LHCN-M2 (cell line): ENCODE measurements at regions not wholly inside any gene's neighbourhood (a gene's known extent, or its start where the extent isn't known, plus 50 kb on each side); places are given as distances from the start of the nearest gene placed in this dataset.
"Not testable (repeated sequence)": the region's sequence is repeated elsewhere in the genome, so short reads cannot be mapped to it uniquely, and the experiment has no call there.

Experiments used
- DNase-seq: peaks from one replicate; pipeline ENCODE4 v3.0.0-alpha.2; 2012; ENCODE audit warnings: low read depth

- no peak for DNase-seq
Observed at GRCh38 chr2:83388804-83389203, 1070.3 kb downstream of the SUCLG1 start.

- no peak for DNase-seq
Observed at GRCh38 chr2:83386549-83386948, 1072.5 kb downstream of the SUCLG1 start.

- DNase-seq, result no peak
Observed at GRCh38 chr2:83378921-83379320, 1080.2 kb downstream of the SUCLG1 start.

DNA sequence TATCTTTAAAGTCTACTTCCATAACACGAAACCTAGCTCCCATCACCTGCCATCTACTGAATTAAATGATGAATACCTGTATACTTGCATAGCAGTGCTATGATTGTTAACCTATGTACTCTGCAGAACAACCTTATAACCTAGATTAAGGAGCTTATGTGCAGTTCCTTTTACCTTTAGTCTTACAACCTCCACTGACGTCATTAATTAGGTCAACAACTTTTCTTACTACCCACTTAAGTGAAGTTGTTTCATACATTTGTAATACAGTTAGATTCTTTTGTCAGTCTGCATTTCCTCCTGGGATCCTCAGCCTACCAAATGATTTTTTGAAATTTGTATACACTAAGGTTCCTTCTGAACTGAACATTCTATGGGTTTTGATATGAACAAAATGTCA, 1082.3 kb downstream of the SUCLG1 start:
- no peak for DNase-seq

DNA sequence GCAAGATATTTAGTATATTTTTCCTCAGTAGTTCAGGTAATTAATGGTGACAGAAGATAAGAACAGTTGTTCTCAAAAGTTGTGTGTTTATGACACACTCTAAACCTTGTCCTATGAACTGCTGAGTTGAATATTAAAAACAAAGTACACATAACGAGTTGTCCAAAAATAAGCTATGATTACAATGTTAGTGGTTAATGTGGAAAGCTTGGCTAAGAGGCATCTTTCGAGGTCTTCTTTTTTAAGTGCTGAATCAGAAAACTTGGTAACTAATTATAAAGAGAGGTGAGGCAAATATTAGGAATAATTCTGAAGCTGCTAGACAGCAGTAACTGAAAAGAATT, 1088.7 kb downstream of the SUCLG1 start:
- DNase-seq, result peak; percentile 77

DNA sequence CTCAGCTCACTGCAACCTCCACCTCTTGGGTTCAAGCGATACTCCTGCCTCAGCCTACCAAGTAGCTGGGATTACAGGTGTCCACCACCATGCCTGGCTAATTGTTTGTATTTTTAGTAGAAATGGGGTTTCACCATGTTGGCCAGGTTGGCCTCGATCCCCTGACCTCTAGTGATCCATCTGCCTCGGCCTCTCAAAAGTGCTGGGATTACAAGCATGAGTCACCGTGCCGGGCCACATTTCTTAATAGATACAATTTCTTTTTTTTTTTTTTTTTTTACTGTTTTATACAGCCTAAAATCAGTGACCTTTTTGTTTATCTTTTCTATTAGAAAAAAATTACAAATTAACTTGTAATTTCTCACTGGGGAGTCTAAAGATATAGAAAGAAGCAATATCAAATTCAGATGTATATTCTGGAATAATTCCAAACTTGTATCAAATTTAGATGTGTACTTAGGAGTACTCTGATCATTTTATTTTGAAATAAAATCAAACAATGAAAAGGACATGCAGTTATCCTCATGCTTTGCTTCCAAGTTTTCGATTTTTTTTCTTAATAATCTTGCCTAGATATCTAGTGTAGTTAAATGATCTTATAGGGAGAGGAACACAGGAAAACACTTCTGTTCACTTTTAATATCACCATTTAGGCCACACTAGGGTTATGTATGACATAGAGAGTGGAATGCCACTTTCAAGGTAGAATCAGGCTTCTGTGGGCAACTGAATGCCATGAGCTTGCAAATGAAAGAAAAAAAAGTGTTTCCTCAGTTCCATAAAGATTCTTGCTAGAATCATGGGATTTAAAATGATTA, 1089.3 kb downstream of the SUCLG1 start:
- DNase-seq, result peak; percentile 53

DNA sequence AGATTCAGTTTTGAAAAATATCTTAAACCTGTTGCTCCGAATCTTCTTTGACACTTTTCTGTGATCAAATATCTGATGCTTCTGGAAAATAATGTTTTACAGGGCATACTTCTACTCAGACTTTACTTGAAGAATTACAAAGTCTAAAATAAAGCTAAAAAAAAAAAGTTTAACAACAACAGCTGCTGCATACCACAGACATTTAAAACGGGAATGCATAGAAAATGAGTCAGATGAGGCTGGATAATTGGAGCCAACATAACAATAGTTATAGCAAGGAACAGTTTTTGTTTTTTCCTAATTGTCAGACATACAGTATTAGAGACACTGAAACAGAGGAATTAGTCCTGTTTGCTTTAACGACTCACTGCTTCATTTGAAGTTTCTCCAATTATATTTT, 1090.2 kb downstream of the SUCLG1 start:
- DNase-seq, result peak; percentile 91

GRCh38 chr2:83368461-83368860, 1090.6 kb downstream of the SUCLG1 start:
- DNase-seq, result peak; percentile 59

DNA sequence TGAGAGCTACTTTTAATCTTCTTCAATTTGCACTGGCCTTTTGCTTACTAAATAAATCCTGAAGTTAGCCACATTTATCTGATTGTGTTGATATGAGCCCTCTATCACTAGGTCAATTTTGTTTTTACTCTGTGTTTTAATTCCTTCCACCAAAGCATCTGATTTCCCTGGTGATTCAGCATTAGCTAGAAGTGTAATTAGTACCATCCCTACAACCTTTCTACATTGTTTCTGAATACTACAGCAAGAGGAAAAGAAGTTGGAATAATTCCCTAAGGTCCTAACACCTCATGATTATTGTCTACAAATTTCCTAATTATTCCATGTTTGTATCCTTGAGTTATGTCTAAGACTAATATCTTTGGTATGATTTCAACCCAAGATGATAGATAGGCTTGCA, 1093.6 kb downstream of the SUCLG1 start:
- peak; percentile 19 for DNase-seq

DNA sequence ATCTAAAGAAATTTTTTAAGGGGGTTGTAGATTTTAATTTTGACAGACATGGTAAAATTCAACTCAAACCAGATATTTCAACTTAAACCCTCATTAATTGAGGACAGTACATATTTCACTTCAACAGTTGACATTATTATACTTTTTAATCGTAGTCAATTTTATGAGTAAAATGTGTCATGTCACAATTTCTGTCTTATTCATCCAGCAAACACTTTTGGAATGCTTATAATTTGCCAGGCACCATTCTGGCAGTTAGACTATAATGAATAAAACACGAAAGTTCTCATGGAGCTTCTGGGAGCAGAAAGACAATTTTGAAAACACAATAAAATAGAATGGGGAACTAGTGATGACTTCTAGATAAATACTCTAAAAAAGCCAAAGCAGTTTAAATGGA, 1094.8 kb downstream of the SUCLG1 start:
- DNase-seq, result peak; percentile 77

DNA sequence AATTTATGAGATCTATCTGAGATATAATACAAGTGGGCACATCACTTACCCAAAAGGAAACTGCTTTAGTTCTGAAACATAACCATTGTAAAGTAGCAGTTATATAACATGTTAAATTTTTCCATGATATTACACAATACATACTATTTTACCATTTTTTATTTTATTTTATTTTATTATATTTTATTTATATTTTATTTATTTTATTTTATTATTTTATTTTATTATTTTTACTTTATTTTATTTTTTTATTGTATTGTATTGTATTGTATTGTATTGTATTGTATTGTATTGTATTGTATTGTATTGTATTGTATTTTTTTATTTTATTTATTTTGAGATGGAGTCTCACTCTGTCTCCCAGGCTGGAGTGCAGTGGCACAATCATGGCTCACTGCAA, 1095.9 kb downstream of the SUCLG1 start:
- not testable (repeated sequence) for DNase-seq

GRCh38 chr2:83359336-83359735, 1099.7 kb downstream of the SUCLG1 start:
- no peak for DNase-seq

DNA sequence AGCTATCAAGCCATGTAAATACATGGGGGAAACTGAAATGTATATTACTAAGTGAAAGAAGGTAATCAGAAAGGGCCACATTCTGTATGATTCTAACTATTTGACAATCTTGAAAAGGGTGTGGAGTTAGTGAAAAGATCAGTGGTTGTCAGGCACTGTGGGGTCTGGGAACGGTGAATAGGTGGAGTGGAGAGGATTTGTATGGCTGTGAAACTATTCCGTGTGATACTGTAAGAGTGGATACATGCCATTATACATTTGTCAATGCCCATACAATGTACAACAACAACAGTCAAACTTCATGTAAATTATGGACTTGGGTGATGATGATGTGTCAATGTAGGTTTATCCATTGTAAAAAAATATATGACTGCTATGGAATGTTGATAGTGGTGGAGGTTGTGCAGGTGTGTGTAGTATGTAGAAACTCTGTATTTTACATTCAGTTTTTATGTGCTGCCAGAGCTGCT, 1116.2 kb downstream of the SUCLG1 start:
- DNase-seq, result no peak

DNA sequence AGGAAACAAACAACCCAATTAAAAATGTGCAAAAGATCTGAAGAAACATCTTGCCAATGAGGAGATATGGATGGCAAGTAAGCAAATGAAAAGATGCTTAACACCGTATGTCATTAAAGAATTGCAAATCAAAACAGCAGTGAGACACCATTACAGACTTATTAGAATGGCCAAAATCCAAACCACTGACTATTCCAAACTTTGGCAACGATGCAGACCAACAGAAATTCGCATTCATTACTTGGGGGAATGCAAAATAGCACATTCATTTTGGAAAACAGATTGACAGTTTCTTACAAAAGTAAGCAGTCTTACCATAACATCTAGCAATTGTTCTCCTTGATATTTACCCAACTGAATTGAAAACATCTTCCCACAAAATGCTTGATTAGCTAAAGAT, 1118.7 kb downstream of the SUCLG1 start:
- DNase-seq, result no peak

GRCh38 chr2:83339942-83340341, 1119.1 kb downstream of the SUCLG1 start:
- DNase-seq, result not testable (repeated sequence)

DNA sequence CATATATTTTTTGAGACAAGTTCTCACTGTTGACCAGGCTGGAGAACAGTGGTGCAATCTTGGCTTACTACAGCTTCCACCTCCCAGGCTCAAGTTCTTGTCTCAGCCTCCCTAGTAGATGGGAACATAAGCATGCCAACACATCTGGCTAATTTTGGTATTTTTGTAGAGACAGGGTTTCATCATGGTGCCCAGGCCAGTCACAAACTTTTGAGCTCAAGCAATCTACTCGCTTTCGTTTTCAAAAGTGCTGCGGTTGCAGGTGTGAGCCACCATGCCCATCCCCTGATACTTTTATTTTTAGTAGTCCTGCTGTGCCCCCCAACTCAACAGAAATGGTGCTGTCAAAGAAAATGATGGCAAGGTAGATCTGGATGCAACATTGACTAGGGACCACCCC, 1127.3 kb downstream of the SUCLG1 start:
- DNase-seq, result no peak

- no peak for DNase-seq
Observed at GRCh38 chr2:83323038-83323437, 1136.0 kb downstream of the SUCLG1 start.

DNA sequence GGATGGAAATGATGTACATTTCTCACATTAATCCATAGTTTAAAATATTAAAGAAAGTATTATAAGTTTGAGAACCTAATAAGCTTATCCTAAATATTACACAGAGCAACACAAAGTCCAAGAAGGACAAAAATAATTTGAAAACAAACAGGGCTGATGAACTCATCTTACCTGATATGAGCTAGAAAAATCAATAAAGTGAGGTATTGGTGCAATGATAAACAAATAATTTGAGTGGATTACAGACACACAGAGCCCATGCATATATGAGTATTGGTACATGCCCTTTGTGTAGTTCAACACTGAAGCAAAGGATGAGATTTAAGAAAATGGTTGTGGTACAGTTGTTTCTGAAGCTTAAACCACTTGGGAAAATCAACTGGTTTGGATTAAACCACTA, 1139.0 kb downstream of the SUCLG1 start:
- no peak for DNase-seq

GRCh38 chr2:83305758-83306378, 1153.2 kb downstream of the SUCLG1 start:
- DNase-seq, result peak; percentile 10

DNA sequence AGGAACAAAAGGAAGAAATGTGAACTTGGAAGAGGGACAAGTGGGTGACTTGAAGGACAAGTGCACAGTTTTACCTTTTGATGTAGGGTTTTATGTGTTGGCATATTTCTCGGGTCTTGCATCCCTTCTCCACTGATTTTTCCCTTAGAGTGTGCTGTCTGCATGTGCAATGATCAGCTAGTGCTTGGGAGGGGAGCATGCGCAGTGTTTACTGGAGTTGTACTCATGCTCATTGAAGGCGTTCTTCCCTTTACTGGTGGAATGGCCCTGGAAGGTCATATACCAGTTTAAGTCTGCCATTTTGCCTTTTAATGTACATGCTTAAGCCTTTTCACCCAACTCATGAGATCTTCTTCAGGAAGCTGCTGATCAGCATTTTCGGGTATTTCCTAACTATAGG, 1168.0 kb downstream of the SUCLG1 start:
- DNase-seq, result no peak

DNA sequence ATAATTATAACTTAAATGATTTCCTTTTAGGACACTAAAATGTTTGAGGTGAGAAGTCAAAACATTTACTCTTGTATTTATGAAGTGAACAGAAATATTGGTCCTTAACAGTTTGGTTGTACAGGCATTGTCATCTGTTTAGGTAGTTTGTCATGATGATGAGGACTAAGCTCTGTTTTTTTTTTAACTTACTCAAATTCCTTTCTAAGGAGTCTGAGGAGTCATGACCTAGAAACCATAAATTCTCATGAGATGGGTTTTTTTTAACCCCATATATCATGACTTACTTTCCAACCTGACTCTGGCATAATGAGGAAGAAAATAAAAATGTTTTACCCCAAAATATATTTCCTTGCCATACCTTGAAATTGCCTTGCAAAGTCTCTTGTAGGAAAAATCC, 1176.2 kb downstream of the SUCLG1 start:
- DNase-seq, result peak; percentile 40

- DNase-seq, result no peak
Observed at GRCh38 chr2:83282043-83282795, 1176.9 kb downstream of the SUCLG1 start.

DNA sequence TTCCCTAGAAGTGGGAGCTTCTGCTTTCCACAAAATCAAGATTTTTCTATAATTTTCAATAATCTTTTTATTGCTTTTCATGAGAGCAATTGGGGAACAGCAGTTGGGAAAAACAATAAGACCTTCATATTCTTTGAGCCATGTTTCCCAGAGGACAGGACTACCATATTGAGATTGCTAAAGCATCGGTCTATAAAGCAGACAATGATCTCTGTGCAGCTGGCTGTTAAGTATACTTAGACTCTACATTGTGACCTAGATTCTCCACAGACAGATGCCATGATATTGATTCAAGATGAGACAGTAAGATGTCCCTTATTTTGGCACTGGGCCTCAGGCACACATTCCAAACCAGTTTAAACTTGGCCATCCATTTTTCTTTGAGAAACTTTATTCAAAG, 1178.7 kb downstream of the SUCLG1 start:
- DNase-seq, result no peak
